ENCODE measurements at regions not wholly inside any gene's neighbourhood (a gene's known extent, or its start where the extent isn't known, plus 50 kb on each side); places are given as distances from the start of the nearest gene placed in this dataset.

- no peak for TF ChIP-seq POLR2A (IDR thresholded peaks at IDR 0.05)
- TF ChIP-seq, protein P1, sequence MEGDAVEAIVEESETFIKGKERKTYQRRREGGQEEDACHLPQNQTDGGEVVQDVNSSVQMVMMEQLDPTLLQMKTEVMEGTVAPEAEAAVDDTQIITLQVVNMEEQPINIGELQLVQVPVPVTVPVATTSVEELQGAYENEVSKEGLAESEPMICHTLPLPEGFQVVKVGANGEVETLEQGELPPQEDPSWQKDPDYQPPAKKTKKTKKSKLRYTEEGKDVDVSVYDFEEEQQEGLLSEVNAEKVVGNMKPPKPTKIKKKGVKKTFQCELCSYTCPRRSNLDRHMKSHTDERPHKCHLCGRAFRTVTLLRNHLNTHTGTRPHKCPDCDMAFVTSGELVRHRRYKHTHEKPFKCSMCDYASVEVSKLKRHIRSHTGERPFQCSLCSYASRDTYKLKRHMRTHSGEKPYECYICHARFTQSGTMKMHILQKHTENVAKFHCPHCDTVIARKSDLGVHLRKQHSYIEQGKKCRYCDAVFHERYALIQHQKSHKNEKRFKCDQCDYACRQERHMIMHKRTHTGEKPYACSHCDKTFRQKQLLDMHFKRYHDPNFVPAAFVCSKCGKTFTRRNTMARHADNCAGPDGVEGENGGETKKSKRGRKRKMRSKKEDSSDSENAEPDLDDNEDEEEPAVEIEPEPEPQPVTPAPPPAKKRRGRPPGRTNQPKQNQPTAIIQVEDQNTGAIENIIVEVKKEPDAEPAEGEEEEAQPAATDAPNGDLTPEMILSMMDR (IDR thresholded peaks at IDR 0.05): no peak
- DNase-seq (ENCODE audit: low spot score in 2 of 2): no peak
- 91 to 93% methylated on average over 8 of the region's 8 CpGs for WGBS, 2 donors
- no peak overlapping the region for H3K4me3 ChIP-seq (ENCODE audit: low read depth, poor library complexity, severe bottlenecking)
- intact Hi-C loops (cut with DNase I; ENCODE audit: low total_unique reads): no loop called here
Measured at GRCh38 chr4:180788729-180789128, 1454.5 kb upstream of the TENM3 start.

- TF ChIP-seq POLR2A (IDR thresholded peaks at IDR 0.05): no peak
- TF ChIP-seq, protein P1 (IDR thresholded peaks at IDR 0.05): no peak
- 90 to 92% methylated on average over 6 of the region's 6 CpGs for WGBS, 2 donors
- DNase-seq (ENCODE audit: low spot score in 2 of 2): no peak
- intact Hi-C loops (cut with DNase I; ENCODE audit: low total_unique reads): loop anchor here (10.0 kb wide), 1 partner anchor 1565 kb away; no protein-coding TSS in a partner anchor
- no peak overlapping the region for H3K4me3 ChIP-seq (ENCODE audit: low read depth, poor library complexity, severe bottlenecking)
Measured at GRCh38 chr4:180789929-180790328, 1453.3 kb upstream of the TENM3 start.

DNA sequence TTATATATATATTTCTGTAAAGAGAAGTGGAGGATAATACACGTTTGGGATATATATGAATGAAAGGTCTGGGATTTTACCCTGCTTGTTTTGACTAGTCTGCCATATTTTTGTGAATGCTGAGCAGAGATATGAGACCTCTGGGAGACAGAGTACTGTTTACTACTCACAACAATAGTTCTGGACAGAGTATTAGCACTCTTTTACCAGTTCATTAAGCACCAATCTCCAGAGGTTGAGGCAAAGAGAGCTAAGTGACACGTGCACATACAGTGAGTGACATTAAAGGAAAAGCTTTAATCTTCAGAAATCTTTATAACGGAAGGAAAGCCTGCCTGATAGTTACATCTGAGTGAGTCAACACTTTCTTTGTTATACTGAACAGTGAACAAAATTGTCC, 1452.7 kb upstream of the TENM3 start:
- WGBS, 2 donors: 55 to 56% methylated on average over 3 of the region's 3 CpGs
- no peak for DNase-seq (ENCODE audit: low spot score in 2 of 2)
- H3K4me3 ChIP-seq (ENCODE audit: low read depth, poor library complexity, severe bottlenecking): no peak overlapping the region
- TF ChIP-seq POLR2A (IDR thresholded peaks at IDR 0.05): no peak
- TF ChIP-seq, protein P1 (IDR thresholded peaks at IDR 0.05): no peak
- intact Hi-C loops (cut with DNase I; ENCODE audit: low total_unique reads): loop anchor here (10.0 kb wide), 1 partner anchor 1564 kb away; no protein-coding TSS in a partner anchor

GRCh38 chr4:180792541-180792940, 1450.7 kb upstream of the TENM3 start:
- TF ChIP-seq, protein P1 (IDR thresholded peaks at IDR 0.05): no peak
- no peak for TF ChIP-seq POLR2A (IDR thresholded peaks at IDR 0.05)
- no peak for DNase-seq (ENCODE audit: low spot score in 2 of 2)
- intact Hi-C loops (cut with DNase I; ENCODE audit: low total_unique reads): loop anchor here (10.0 kb wide), 1 partner anchor 1562 kb away; no protein-coding TSS in a partner anchor
- H3K4me3 ChIP-seq (ENCODE audit: low read depth, poor library complexity, severe bottlenecking): no peak overlapping the region

- WGBS, 2 donors: 66 to 75% methylated on average over 2 of the region's 2 CpGs
- TF ChIP-seq POLR2A (IDR thresholded peaks at IDR 0.05): no peak
- TF ChIP-seq, protein P1 (IDR thresholded peaks at IDR 0.05): no peak
- intact Hi-C loops (cut with DNase I; ENCODE audit: low total_unique reads): loop anchor here (10.0 kb wide), 1 partner anchor 1560 kb away; no protein-coding TSS in a partner anchor
- no peak overlapping the region for H3K4me3 ChIP-seq (ENCODE audit: low read depth, poor library complexity, severe bottlenecking)
- DNase-seq (ENCODE audit: low spot score in 2 of 2): no peak
Measured at GRCh38 chr4:180794333-180794732, 1448.9 kb upstream of the TENM3 start.

- 24 to 27% methylated on average over 4 of the region's 4 CpGs for WGBS, 2 donors
- no peak for DNase-seq (ENCODE audit: low spot score in 2 of 2)
- TF ChIP-seq, protein P1 (IDR thresholded peaks at IDR 0.05): no peak
- no peak for TF ChIP-seq POLR2A (IDR thresholded peaks at IDR 0.05)
- intact Hi-C loops (cut with DNase I; ENCODE audit: low total_unique reads): loop anchor here (10.0 kb wide), 1 partner anchor 1557 kb away; no protein-coding TSS in a partner anchor
- no peak overlapping the region for H3K4me3 ChIP-seq (ENCODE audit: low read depth, poor library complexity, severe bottlenecking)
Measured at GRCh38 chr4:180798036-180798577, 1445.1 kb upstream of the TENM3 start.
